ENCODE measurements at regions not wholly inside any gene's neighbourhood (a gene's known extent, or its start where the extent isn't known, plus 50 kb on each side); places are given as distances from the start of the nearest gene placed in this dataset.

DNA sequence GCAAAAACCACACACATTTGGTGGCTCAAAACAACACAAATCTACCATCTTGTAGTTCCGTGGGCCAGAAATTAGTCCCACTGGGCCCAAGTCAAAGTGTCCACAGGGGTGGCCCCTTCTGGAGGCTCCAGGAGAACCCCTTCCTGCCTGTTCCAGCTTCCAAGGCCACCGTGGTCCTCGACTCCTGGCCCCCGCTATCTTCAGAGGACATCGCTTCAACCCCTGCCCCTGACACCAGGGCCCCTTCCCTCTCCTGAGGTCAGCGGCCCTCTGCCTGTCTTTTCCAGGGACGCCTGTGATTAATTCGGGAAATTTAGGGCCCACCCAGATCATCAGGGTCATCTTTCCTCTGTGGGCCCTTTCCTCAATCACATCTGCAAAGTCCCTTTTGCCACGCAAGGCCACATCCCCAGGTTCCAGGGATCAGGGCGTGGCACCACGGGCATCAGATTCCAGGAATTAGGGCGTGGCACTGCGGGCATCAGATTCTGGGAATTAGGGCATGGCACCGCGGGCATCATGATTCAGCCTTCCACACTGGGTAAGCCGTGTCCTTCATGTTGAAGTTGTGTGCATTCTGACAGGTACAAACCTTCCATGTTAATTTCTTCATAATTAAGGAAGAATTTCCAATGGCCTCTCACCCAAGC, 59.9 kb upstream of the SMOC2 start:
- no peak for FAIRE-seq
- no peak for DNase-seq (ENCODE audit: insufficient read length, low spot score)
- TF ChIP-seq, protein P1, sequence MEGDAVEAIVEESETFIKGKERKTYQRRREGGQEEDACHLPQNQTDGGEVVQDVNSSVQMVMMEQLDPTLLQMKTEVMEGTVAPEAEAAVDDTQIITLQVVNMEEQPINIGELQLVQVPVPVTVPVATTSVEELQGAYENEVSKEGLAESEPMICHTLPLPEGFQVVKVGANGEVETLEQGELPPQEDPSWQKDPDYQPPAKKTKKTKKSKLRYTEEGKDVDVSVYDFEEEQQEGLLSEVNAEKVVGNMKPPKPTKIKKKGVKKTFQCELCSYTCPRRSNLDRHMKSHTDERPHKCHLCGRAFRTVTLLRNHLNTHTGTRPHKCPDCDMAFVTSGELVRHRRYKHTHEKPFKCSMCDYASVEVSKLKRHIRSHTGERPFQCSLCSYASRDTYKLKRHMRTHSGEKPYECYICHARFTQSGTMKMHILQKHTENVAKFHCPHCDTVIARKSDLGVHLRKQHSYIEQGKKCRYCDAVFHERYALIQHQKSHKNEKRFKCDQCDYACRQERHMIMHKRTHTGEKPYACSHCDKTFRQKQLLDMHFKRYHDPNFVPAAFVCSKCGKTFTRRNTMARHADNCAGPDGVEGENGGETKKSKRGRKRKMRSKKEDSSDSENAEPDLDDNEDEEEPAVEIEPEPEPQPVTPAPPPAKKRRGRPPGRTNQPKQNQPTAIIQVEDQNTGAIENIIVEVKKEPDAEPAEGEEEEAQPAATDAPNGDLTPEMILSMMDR (IDR thresholded peaks at IDR 0.05; ENCODE audit: insufficient read depth, missing control alignments), result no peak

DNA sequence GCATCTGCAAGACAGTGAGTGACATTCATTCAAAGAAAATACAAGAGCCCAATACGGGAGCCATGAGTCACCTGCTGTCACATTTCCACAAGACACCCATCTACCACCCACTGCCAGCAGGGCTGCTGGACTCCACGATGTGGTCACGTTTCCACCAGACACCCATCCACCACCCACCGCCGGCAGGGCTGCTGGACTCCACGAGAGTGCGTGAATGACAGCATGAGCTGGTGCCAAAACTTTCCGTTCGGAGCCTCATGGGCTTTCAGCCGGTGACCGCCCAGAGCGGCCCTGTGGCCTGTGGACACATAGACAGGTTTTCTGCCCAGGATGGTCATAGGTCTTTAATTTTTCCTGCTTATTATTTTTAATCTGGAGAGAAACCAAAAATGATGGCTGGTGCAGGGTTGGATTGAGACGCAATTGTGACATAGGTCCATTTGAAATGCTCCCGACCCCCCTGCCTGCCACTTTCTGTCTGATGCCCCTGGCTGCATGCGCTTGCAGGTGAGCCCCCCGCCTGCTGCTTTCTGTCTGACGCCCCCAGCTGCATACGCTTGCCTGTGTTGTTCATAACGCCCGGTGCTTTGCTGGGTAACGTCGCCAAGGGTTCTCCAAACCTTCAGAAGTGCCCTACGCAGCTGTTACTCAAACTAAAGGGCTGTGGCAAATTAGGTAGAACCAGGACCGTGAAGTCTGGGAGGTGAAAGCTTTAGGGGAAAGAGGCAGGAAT, 59.1 kb upstream of the SMOC2 start:
- FAIRE-seq (no peak), DNase-seq (ENCODE audit: insufficient read length, low spot score) (no peak)
- TF ChIP-seq, protein P1 (IDR thresholded peaks at IDR 0.05; ENCODE audit: insufficient read depth, missing control alignments), result no peak

DNA sequence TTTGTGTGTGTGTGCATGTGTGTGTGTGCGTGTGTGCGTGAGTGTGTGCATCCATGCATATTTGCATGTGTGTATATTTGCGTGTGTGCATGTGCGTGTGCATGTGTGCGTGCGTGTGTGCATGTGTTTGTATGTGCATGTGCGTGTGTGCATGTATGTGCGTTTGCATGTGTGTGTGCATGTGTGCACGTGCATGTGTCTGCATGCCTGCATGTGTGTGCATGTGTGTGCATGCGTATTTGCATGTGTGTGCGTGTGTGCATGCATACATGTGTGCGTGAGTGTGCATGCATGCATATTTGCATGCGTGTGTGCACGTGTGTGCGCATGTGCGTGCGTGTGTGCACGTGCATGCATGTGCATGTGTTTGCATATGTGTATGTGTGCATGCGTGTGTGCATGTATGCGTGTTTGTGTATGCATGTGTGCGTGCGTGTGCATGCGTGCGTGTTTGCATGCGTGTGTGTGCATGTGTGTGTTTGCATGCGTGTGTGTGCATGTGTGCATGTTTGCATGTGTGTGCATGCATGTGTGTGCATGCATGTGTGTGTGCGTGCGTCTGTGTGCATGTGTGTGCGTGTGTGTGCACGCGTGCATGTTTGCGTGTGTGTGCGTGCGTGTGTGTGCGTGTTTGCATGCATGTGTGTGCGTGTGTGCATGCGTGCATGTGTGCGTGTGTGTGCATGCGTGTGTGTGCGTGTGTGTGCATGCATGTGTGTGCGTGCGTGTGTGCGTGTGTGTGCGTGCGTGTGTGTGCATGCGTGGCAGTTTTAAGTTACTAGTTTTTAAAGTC, 57.7 kb upstream of the SMOC2 start:
- TF ChIP-seq, protein P1 (IDR thresholded peaks at IDR 0.05; ENCODE audit: insufficient read depth, missing control alignments), result no peak
- DNase-seq (ENCODE audit: insufficient read length, low spot score) (no peak), FAIRE-seq (no peak)

GRCh38 chr6:168384045-168385036, 56.6 kb upstream of the SMOC2 start:
- TF ChIP-seq, protein P1 (IDR thresholded peaks at IDR 0.05; ENCODE audit: insufficient read depth, missing control alignments), result no peak
- DNase-seq (ENCODE audit: insufficient read length, low spot score), result no peak
- no peak for FAIRE-seq

DNA sequence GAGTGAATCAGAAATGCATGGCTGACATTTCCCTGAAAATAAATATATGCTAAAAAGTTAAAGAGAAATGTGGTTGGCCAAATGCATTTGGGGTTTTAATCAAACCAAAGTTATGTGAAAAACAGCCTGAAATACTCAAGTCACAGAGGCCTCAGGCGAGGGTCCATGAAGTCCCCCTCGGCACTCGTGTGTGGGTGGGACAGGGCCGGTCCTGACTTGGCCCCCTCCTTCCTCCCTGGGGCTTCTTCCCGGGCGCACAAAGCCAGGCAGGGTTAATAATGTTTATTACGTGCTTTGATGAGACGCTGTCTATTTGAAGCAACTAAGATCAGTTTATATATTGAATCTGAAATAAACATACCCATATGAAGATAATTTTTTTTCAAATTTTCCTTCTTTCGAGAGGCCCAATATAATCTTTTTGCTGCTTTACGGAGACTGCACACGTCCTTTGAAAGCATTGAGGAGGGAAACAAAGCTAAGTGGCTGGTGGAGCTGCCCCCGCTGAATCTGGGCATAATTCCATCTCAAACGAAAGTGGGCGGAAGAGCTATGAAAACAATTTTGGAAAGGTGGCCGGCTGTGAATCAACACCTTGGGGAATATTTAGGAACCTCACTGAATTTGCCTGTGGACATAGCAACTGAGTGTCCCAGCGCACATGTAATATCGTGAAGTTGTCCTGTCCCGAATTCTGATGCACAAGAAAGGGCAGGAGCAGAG, 55.8 kb upstream of the SMOC2 start:
- DNase-seq (ENCODE audit: insufficient read length, low spot score) (no peak), FAIRE-seq (no peak)
- TF ChIP-seq, protein P1 (IDR thresholded peaks at IDR 0.05; ENCODE audit: insufficient read depth, missing control alignments), result no peak

All from D721Med (cell line).